ENCODE measurements at regions not wholly inside any gene's neighbourhood (a gene's known extent, or its start where the extent isn't known, plus 50 kb on each side); places are given as distances from the start of the nearest gene placed in this dataset.
"Not testable (repeated sequence)": the region's sequence is repeated elsewhere in the genome, so short reads cannot be mapped to it uniquely, and the experiment has no call there.

- Histone ChIP-seq H3K4me3 (ENCODE audit: low read depth, low read length) (no peak overlapping the region), H3K27me3 (ENCODE audit: control insufficient read depth, insufficient read depth, low read length) (no peaks in the 10 kb centered on the region), H3K36me3 (ENCODE audit: control insufficient read depth, insufficient read depth, low read length) (no peaks in the 10 kb centered on the region)
- DNase-seq (ENCODE audit: low read depth), result no peak
- TF ChIP-seq CTCF (IDR thresholded peaks at IDR 0.05; ENCODE audit: insufficient read depth, low read length, poor library complexity, severe bottlenecking), result no peak
These were observed 1239.8 kb downstream of the TMEM121 start for GRCh38 chr14:106766145-106766544.

- H3K4me3 ChIP-seq (ENCODE audit: low read depth, low read length); H3K36me3 ChIP-seq (ENCODE audit: control insufficient read depth, insufficient read depth, low read length); DNase-seq (ENCODE audit: low read depth): not testable (repeated sequence)
These were observed 1240.3 kb downstream of the TMEM121 start for GRCh38 chr14:106766551-106767277.

GRCh38 chr14:106768230-106768629, 1241.8 kb downstream of the TMEM121 start:
- not testable (repeated sequence) for DNase-seq (ENCODE audit: low read depth); H3K4me3 ChIP-seq (ENCODE audit: low read depth, low read length); H3K36me3 ChIP-seq (ENCODE audit: control insufficient read depth, insufficient read depth, low read length); H3K27me3 ChIP-seq (ENCODE audit: control insufficient read depth, insufficient read depth, low read length)

More at GRCh38 chr14:106766551-106767277, 1240.3 kb downstream of the TMEM121 start:
- not testable (repeated sequence) for H3K27me3 ChIP-seq (ENCODE audit: control insufficient read depth, insufficient read depth, low read length)

- DNase-seq (ENCODE audit: low read depth); H3K4me3 ChIP-seq (ENCODE audit: low read depth, low read length): not testable (repeated sequence)
These were observed 1242.8 kb downstream of the TMEM121 start for GRCh38 chr14:106768972-106769700.

GRCh38 chr14:106770158-106770672, 1243.8 kb downstream of the TMEM121 start:
- H3K36me3 ChIP-seq (ENCODE audit: control insufficient read depth, insufficient read depth, low read length); DNase-seq (ENCODE audit: low read depth); H3K27me3 ChIP-seq (ENCODE audit: control insufficient read depth, insufficient read depth, low read length); H3K4me3 ChIP-seq (ENCODE audit: low read depth, low read length): not testable (repeated sequence)

More at GRCh38 chr14:106768972-106769700, 1242.8 kb downstream of the TMEM121 start:
- not testable (repeated sequence) for H3K36me3 ChIP-seq (ENCODE audit: control insufficient read depth, insufficient read depth, low read length); H3K27me3 ChIP-seq (ENCODE audit: control insufficient read depth, insufficient read depth, low read length)

- H3K4me3 ChIP-seq (ENCODE audit: low read depth, low read length); H3K36me3 ChIP-seq (ENCODE audit: control insufficient read depth, insufficient read depth, low read length); H3K27me3 ChIP-seq (ENCODE audit: control insufficient read depth, insufficient read depth, low read length); DNase-seq (ENCODE audit: low read depth): not testable (repeated sequence)
These were observed 1248.6 kb downstream of the TMEM121 start for GRCh38 chr14:106774889-106775480.

GRCh38 chr14:106776395-106776983, 1250.1 kb downstream of the TMEM121 start:
- Histone ChIP-seq H3K36me3 (ENCODE audit: control insufficient read depth, insufficient read depth, low read length) (no peaks in the 10 kb centered on the region), H3K4me3 (ENCODE audit: low read depth, low read length) (no peak overlapping the region), H3K27me3 (ENCODE audit: control insufficient read depth, insufficient read depth, low read length) (no peaks in the 10 kb centered on the region)
- DNase-seq (ENCODE audit: low read depth), result no peak
- TF ChIP-seq CTCF (IDR thresholded peaks at IDR 0.05; ENCODE audit: insufficient read depth, low read length, poor library complexity, severe bottlenecking), result no peak

GRCh38 chr14:106778986-106779385, 1252.6 kb downstream of the TMEM121 start:
- H3K4me3 ChIP-seq (ENCODE audit: low read depth, low read length), result no peak overlapping the region
- no peaks in the 10 kb centered on the region for H3K36me3 ChIP-seq (ENCODE audit: control insufficient read depth, insufficient read depth, low read length)
- no peak for DNase-seq (ENCODE audit: low read depth)
- no peaks in the 10 kb centered on the region for H3K27me3 ChIP-seq (ENCODE audit: control insufficient read depth, insufficient read depth, low read length)
- no peak for TF ChIP-seq CTCF (IDR thresholded peaks at IDR 0.05; ENCODE audit: insufficient read depth, low read length, poor library complexity, severe bottlenecking)
